Amygdala (tissue), 56 donors: ENCODE measurements at regions not wholly inside any gene's neighbourhood (a gene's known extent, or its start where the extent isn't known, plus 50 kb on each side); places are given as distances from the start of the nearest gene placed in this dataset.
A peak's percentile ranks its signal among the peaks of the same experiment; 100 is the strongest.

Experiments
- DNase-seq, 56 donors: peaks; one replicate each; lab custom pipeline; 2025; lab: John Stamatoyannopoulos, UW

GRCh38 chr15:62799037-62799436, 243.5 kb upstream of the TPM1 start:
- no peak for DNase-seq

DNA sequence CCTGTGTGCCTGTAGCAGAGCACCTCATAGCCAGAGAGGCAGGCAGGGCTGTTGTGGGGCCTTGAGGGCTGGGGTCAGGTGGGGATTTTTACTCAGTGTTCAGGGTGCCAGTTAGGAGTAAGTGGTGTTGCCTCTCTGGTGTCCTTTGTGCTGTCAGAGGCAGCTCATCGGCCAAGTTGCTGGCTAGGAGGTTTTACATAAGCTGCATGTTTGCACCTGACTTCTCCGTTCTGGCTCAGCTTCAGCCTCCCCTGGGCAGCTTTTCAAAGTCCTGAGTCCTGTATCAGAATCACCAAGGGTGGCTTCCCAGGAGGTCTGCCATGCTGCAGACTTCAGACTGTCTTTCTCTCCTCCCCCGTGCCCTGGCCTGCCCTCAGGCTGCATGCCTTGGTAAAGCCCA, 242.6 kb upstream of the TPM1 start:
- no peak for DNase-seq

DNA sequence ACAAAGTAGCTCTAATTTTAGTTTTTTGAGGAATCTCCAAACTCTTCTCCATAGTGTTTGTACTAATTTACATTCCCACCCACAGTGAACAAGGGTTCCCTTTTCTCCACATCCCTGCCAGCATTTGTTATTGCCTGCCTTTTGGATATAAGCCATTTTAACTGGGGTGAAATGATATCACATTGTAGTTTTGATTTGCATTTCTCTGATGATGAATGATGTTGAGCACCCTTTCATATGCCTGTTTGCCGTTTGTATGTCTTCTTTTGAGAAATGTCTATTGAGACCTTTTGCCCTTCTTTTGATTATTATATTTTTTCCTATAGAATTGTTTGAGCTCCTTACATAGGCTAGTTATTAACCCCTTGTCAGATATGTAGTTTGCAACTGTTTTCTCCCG, 239.9 kb upstream of the TPM1 start:
- DNase-seq = peak in 1 of 56 donors; percentile 7

DNA sequence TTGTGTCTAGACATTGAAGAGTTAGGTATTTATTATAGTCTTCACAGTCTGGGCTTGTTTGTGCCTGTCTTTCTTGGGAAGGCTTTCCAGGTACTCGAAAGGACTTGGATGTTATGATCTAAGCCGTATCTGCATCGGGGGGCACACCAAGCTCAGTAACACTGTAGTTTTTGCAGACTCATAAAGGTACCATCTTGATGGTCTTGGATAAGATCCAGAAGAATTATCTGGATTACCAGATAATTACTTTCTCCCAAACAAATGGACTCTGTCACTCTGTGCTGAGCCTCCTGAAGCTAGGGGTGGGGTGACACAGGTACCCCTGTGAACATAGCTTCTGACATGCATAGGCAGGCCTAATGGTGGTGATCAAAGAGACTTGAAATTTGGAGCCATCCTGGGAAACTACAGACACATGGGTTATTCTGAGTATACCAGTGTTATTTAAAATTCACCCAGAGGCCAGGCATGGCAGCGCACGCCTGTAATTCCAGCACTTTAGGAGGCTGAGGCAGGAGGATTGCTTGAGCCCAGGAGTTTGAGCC, 238.6 kb upstream of the TPM1 start:
- DNase-seq = no peak

DNA sequence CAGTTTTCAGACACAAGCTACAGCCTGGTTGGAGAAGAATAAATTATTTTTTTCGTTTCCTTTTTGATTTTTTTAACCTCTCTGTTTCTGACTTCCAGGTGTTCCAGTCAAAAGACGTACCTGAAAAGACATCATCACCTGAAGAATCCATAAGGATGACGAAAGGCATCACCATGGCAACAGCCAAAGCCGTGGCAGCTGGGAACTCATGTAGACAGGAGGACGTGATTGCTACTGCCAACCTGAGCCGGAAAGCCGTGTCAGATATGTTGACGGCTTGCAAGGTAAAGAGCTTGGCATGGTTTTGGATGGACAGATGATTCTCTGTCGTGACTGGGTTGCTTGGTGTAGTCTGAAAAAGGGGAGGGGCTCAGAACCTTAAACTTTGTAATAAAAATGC, 237.0 kb upstream of the TPM1 start:
- DNase-seq = no peak

- no peak for DNase-seq
These were observed 234.9 kb upstream of the TPM1 start for GRCh38 chr15:62807539-62808130.

DNA sequence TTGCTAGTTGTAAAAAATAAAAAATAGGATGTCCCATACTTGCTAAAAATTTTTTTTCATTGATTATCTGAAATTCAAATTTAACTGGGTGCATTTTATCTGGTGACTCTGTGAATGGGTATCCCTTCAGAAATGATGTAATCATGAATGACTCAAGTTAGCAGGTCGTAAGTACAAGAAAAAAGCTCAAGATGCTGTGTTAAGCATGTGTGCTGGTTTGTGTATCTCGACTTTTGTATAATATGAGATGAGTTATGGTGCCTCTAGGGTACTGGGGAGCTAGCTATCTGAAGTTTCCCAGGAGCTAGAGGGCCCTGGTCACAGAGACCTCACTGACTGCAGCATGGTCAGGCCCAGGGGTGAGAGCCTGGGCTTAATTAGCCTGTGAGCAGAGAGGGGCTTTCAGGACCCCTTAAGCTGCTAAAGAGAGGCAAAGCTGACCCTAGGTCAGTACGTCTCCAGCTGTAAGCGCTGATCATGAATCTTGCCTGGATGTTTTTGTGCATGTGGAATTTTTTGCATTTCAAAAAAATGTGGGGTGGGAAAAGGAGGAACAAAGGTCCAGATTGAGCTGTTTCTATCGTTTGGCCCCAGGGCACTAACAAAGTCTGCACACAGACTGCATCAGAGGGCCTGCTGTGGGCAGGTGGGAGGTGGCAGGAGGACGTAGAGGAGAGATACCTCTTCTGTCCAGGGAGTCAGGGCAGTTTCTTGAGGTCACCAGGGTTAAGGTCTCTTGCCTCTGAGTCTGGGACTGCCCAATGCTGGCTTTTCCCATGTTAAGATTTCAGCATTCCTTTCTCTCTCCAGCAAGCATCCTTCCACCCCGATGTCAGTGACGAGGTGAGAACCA, 233.2 kb upstream of the TPM1 start:
- no peak for DNase-seq

- no peak for DNase-seq
These were observed 232.6 kb upstream of the TPM1 start for GRCh38 chr15:62809968-62810260.

DNA sequence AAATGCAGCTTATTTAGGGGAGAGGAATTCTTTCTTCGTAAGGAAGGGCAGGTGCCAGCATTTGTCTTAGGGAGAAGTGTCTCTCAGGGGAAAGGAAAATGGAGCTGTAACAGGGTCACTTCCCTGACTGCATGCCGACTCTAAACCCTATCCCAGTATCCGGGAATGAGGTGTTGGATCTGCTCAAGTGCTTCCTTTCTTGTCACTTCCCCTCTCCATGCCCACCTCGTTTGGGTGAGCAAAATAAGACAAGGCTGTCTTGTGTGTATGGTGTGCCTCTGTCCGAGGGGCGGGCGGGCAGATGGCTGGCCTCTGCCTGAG, 230.1 kb upstream of the TPM1 start:
- DNase-seq = no peak

GRCh38 chr15:62816342-62817069, 226.0 kb upstream of the TPM1 start:
- no peak for DNase-seq

DNA sequence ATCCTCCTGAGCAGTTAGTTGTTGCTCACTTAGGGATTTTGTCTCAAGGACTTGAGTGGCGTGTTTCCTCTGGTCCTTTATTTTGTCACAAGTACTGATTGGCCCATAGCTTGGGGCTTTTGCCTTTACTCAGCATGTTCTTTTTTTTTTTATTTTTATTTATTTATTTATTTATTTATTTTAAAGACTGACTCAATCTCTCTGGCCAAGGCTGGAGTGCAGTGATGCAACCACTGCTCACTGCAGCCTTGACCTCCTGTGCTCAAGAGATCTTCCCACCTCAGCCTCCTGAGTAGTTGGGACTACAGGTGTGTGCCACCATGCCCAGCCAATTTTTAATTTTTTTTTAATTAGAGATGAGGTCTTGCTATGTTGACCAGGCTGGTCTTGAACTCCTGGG, 223.9 kb upstream of the TPM1 start:
- DNase-seq = no peak

GRCh38 chr15:62821384-62822131, 221.0 kb upstream of the TPM1 start:
- no peak for DNase-seq

GRCh38 chr15:62822228-62822627, 220.3 kb upstream of the TPM1 start:
- DNase-seq = no peak

- no peak for DNase-seq
These were observed 219.0 kb upstream of the TPM1 start for GRCh38 chr15:62823561-62823960.

GRCh38 chr15:62824111-62825015, 218.2 kb upstream of the TPM1 start:
- DNase-seq = no peak

DNA sequence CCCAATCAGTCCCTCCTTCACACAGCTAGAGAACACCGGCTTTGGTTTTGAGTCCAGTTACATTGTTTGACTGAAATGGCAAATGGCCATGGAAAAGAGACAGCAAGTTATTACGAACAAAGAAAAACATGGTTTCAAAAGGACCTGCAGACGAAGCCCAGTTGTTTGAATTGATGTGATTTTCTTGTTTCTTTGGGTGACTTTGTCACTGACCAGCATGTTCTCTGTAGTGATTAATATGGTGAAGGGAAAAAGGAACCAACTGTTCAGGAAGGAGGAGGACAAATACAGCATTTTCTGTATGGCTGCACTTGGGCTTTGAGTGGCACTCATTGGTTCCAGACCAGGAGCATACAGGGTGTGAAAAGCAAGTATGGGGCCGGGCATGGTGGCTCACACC, 217.4 kb upstream of the TPM1 start:
- DNase-seq = no peak

GRCh38 chr15:62826561-62826960, 216.0 kb upstream of the TPM1 start:
- no peak for DNase-seq

DNA sequence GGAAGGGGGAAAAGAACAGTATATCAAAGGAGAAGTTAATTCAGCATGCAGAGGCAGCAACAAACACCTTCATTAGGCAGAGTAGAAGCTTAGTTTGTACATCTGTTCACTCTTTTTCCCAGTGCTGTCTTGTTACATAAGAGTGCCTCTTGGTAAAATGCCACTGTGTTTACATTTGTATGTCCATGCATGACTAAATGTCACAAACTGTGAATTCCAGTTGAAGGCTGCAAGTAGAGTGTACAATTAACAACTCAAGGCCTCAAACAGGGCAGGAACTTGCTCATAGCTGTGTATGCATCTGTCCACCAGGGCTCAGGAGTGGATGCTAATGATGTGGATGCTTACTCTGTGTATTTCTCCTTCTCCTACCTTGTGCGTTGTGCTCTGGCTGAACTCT, 214.2 kb upstream of the TPM1 start:
- peak in 2 of 56 donors; percentile 8 for DNase-seq

DNA sequence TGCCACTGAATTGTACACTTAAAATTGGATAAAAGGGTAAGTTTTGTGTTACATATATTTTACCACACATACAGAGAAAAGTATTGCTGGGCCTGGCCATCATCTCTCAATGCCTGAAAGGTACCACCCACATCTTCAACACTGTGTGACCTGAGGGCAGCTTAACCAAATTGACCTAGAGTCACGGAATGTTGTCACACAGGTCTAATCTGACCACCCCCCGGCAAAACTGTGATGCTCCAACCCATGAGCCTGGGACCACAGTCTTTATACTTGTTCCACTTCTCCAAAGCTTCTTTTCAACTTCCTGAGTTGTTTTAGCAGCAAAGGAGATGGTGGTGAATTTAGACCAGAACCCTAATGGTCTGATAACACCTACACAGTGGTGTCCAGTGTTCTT, 210.3 kb upstream of the TPM1 start:
- no peak for DNase-seq

DNA sequence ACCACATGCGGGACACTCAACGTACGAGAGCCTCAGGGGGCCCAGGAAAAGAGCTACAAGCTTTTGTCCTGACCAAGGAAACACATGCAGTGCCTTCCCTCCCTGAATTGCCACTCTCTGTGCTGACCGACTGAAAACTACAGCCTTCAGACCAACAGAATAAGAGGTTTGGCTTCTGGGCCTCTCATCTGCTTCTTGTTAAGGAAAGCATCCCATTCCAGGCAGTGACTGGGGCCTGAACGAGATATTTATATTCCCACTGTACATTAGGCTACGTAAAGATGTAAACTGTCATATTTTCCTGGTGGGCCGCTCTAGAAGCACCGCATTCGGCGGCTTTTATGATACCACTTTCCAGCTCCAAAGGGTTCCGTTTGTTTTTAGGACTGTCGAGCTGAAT, 208.9 kb upstream of the TPM1 start:
- DNase-seq = no peak
